ENCODE measurements at regions not wholly inside any gene's neighbourhood (a gene's known extent, or its start where the extent isn't known, plus 50 kb on each side); places are given as distances from the start of the nearest gene placed in this dataset.

GRCh38 chr14:85235868-85236267 lies 294.1 kb upstream of the FLRT2 start:
- no peak for DNase-seq

GRCh38 chr14:85236296-85236695 lies 293.6 kb upstream of the FLRT2 start:
- no peak for DNase-seq

DNA sequence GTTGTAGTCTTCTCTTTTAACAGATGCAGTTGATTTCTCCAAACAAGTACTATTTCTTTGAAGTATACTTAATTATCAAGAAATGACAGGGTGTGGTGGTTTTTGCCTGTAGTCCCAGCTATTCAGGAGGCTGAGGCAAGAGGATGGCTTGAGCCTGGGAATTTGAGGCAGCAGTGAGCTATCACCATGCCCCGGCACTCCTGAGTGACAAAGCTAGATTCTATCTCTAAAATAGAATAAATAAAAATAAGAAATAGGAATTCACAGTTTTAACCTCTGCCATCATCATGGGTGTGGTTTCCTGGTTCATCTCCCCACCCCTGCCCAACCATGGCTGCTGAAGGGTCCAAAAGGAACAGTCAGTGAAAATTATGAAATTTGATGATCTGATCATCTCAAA lies 290.2 kb upstream of the FLRT2 start:
- no peak for DNase-seq

GRCh38 chr14:85241022-85241855 lies 288.7 kb upstream of the FLRT2 start:
- DNase-seq: peak; percentile 39

DNA sequence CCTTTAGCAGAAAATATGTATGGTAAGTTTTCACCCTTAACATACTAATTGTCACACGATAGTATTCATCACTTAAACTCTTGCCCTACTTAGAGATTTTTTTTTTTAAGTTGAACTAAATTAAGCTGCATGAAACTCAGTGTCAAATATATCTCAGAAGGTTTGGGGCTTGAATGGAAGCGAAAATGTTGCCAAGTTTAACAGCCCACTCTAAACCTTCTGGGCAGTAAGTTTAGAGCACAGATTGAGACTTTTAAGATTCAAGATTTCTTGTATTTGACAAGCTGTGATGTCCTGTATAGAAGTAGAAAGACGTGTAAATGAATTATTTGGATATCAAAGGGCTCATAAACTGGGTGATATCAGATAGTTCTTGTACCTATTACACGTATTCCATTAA lies 287.3 kb upstream of the FLRT2 start:
- no peak for DNase-seq

DNA sequence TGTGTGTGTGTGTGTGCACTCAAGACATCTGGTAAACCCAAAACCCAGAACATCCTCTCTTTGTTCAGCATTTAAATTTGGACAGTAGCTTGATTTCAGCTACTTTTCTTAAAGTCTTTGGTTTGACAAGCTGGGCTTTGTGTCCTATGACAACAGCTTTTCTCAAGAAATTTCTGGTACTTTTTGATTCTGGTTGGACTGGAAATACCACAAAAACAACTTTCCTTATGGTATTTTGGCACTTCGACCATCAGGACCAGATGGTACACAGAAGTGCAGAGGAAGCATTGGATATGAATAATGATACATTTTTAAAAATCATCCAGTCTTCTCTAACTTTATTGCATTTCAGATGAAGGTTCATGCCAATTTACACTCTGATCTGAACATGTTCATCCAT lies 286.6 kb upstream of the FLRT2 start:
- DNase-seq: no peak

DNA sequence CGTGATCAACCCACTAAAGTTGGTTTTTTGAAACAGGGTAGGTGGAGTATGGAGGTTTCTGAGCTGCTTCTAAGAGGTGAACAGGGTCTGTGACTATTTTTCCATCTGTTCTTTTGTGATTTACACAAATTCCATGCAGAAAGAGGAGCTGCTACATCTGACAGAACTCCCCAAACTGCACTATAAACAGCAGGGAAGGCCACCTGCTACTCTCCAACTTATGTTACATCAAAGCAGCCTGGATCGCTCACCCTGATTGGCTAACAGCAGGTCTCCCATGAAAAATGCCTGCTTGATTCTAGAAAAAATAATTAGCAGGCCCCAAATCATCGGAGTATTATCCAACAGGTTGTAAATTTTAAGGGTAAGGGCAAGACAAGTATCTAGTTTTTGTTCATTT lies 282.9 kb upstream of the FLRT2 start:
- no peak for DNase-seq

DNA sequence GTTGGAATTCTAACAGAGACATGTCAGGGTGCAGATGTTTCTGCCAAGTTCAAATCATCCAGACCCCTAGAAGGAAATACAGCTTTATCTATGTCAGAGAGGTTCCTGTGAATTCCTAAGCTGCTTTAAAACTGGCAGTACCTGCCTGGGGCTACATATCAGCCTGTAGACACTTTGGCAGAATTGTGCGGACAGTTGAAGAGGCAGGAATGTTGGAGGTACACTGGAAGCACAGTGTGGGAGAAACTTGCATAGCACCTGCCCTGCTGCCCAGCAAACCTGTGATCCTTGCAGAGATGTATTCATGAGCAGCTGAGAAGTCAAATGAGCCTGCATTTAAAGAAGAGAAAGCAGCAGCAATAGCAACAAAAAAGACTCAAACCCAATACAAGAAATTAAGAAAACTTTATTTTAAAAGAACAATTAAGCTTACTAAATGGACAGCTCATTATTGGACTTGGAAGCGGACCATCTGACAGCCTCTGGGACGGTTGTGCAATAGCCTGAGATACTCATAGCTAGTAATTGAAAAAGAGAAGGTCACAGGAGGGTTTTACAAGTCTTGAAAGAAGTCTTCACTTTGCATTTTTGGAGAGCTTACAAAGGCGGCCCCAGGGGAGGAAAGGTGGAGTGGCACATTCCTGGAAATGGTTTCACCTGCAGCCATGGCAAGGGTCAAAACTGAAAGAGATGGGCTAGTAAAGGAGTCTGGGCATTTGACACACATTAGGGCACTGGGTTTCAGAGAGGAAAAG lies 280.9 kb upstream of the FLRT2 start:
- no peak for DNase-seq

DNA sequence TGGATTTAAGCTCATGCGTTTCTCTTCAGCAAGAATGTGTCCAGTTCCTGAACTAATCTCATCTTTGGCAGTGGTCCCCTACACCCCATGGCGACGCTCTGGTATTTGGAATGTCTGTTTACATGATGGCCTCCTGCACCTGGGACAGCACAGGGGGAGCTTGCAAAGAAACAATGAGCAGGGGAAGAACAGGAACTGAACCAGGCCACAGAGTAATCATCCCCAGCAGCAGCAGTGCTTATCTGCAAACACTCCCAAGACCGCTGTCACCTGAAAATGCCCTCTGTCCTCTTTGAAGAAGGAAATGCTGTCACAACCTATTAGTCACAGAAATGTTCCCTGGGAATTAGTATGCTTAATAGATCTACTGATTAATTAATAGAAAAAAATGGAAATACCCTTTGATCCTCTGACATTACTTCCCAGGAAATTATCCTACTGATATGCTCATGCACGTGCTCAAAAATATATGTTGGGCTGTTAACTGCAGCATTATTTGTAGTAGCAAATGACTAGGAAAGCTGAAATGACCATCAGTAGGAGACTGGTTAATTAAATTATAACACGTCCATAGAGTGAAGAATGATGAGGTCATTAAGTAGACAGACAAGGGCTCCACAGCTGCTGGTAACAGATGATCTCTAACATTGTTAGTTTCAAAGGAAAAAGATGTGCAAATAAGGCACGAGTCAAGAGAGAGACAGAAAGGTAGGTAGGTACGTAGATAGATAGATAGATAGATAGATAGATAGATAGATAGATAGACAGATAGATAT lies 279.3 kb upstream of the FLRT2 start:
- no peak for DNase-seq

DNA sequence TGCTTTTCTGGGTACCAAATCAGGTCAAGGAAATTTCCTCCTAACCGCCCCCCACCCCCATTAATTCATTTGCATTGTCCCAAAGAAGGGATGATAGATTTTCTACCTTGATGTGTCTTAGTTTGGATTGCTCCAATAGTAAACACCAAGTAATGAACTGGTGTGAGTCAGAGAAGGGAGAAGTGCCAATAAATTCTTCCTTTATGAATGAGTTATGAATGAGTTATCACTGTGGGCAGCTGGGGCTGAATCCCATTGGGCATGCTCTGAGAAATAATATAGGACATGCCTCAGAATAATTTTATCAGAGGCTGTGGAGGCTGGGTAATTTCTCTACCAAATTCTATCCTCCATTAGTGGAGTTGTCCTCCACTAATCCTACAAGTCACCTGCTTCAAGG lies 277.9 kb upstream of the FLRT2 start:
- DNase-seq: no peak

DNA sequence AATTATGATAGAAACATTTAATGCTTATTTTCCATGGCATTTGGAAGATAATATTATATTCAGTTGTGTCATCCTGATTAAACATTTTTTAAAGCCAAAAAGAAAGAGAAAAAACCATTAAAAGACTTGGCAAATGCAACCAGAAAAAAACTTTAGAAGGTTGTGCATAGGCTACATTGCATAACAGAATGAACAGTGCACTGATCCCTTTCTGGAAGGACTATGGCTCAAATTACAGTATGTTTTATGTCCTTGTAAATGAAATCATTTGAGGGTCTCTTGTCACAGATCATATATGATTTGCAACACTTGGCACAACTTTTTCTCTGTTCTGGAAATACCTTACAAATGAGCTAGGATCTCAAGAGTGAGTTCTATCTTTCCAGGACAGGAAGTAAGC lies 275.2 kb upstream of the FLRT2 start:
- DNase-seq: no peak

GRCh38 chr14:85257287-85257686 lies 272.7 kb upstream of the FLRT2 start:
- no peak for DNase-seq

GRCh38 chr14:85263916-85264675 lies 265.8 kb upstream of the FLRT2 start:
- DNase-seq: no peak

DNA sequence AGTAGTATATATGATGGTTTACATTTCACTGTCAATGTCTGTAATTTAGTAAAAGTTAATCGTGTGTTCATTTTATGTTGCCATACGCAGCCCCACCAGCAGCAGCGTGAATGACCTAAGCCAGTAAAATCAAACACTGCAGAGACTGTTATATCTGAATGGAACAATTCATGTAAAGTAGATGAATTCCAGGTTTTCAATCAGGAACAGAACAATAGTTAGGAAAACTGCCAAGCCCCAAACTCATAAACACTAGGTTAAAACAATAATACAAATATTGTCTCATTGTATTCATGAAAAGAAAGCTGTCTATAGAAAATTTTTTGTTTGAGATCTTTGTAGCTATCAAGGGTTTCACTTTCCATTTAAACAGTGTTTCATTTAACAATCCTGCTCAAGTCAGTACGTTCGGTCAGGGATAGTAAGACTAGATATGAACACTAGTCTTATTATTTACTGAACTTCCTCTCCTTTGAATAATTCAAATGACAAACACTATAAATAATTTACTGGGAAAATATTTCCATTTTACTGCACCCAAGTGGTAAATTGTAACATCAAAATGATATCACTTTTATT lies 256.8 kb upstream of the FLRT2 start:
- no peak for DNase-seq

- no peak for DNase-seq
Measured at GRCh38 chr14:85273952-85274351, 256.0 kb upstream of the FLRT2 start.

DNA sequence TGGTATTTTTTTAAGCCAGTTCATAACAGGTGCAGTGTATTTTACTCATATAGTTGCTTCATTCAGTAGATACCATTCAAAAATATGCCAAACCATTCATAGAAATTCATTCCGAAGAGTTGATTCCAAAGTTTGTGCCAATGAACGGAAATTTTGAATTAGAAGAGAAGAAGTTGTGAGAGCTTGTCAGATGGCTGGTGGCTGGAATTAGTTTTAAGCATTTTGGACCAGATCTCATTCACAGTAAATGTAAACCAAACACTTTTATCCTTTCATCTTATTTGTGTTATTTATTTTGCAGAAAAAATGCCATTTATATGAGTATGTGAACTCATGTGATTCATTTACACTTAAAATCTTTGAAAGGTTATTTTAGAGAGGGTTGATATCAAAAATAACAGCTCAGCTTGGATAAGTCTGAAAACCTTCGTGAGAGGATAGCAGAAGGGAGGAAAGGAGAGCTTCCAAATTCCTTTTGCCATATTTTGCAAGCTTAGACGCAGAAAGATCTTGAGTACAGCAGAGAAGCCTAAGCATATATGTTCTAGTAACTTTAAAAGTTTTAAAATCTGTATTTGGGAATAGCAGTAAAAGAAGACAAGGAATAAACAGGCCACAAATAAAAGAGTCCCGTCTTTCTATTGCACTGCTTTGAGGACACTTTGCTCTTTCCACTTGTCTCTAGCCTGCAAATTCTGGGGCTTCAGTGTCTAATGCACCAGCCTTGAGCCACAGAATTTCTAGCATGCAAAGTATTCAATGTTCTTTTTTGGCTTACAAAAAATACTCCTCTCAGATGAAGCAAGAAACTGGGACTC lies 253.6 kb upstream of the FLRT2 start:
- no peak for DNase-seq

DNA sequence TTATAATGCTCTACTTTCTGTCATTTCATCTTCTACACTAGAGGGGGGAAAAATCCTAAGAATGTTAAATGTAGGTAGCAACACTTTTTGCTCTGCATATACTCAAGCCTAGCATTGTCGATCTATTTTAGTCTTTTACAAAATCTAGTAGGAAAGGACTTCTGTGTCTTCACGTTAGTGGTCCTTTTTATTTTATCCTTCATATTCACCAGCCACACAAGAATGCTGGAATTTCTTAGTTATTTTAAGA lies 253.0 kb upstream of the FLRT2 start:
- DNase-seq: no peak

DNA sequence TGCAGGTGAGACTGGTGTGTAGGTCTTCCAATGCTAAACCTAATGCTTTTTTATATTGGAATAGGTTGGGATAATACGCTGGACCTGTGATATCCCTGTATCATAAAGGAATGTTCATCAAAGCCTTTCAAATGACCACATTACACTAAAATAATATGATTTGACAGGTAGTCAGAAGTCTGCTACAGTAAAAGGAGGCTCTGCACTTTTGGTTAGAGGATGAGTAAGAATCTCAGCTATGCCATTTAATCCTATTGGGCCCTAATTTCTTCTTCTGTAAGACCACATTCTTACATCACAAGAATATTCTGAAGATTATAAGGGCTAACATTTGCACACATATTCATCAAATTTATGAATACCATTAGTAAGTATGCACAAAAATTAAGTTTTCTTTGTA lies 250.5 kb upstream of the FLRT2 start:
- no peak for DNase-seq

GRCh38 chr14:85280074-85280473 lies 249.9 kb upstream of the FLRT2 start:
- DNase-seq: no peak

DNA sequence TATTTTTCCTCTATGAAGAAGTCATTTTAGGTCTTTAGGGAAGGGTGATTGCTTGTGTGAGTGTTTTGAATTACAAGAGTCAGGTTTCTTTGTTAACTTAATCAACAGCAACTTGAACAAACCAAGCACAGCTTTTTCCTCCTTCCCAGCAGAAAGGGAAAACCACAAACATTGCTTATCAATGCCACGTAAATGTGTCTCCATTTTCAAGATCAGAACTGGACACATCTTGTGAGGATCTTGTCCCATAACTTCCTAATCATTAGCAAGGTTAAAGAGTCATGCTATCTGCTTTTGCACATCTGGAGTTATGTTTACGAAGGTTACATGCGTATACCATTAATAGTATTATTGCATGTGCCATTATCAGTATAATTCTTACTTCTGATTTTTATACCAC lies 248.0 kb upstream of the FLRT2 start:
- DNase-seq: no peak

DNA sequence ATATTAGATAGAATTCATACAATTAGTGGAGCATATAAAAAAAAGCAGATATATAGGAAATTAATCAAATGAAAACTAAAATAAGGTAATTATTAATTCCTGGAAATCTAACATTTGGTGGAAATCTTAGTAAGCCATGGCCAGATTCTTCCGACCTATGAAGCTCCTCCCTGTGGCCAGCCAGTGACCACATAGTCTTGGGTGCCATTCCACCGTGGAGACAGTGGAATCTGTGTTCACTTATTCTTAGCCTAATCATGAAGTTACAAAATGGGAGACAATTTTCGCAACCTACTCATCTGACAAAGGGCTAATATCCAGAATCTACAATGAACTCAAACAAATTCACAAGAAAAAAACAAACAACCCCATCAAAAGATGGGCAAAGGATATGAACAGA lies 241.9 kb upstream of the FLRT2 start:
- no peak for DNase-seq

All from left kidney (tissue), 1 donor.